ENCODE measurements at regions not wholly inside any gene's neighbourhood (a gene's known extent, or its start where the extent isn't known, plus 50 kb on each side); places are given as distances from the start of the nearest gene placed in this dataset.

- DNase-seq (ENCODE audit: low read depth in 2 of 2): no peak
Observed at GRCh38 chr22:48154169-48154942, 1391.9 kb downstream of the TBC1D22A start.

GRCh38 chr22:48153726-48154125 lies 1391.3 kb downstream of the TBC1D22A start:
- DNase-seq (ENCODE audit: low read depth in 2 of 2): no peak

GRCh38 chr22:48152916-48153315 lies 1390.5 kb downstream of the TBC1D22A start:
- DNase-seq (ENCODE audit: low read depth in 2 of 2): no peak

- DNase-seq (ENCODE audit: low read depth in 2 of 2): no peak
Observed at GRCh38 chr22:48152164-48152775, 1389.8 kb downstream of the TBC1D22A start.

DNA sequence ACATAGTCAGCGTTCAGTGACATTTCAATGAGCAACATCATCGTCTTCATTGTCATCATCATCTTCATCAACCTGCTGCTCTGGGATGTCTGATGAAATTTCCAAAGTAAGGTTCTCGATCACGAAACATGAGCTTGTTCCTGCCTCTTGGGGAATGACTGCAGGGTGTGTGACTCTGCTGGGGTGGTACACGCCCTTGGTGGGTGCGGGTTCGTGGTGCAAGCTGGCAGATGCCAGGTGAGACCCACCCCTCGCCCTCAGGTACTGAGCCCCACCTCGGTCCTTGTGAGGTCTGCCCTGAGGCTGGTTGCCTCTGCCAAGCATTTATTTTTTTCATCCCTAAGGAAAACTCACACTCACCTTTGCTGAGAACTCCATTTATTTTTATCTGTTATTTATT lies 1389.2 kb downstream of the TBC1D22A start:
- DNase-seq (ENCODE audit: low read depth in 2 of 2): no peak

DNA sequence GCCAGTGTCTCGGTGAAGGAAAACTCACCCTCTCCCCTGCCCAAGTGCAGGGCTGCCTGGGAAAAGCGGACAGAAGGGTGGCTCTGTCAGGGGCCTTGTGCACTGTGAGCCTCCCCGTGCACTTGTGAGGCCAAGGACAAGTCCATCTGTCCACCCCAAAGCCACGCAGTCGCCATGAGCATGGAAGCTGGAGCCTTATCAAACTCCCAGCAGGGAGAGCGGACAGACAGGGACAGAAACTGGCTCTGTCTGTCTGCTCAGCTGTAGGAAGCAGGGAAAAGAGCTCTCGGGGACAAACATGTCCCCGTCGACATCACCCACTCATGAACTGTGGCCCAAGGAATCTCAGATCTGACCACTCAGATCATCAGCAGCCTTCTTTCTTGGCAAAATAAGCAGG lies 1385.4 kb downstream of the TBC1D22A start:
- DNase-seq (ENCODE audit: low read depth in 2 of 2): no peak

GRCh38 chr22:48147404-48147803 lies 1385.0 kb downstream of the TBC1D22A start:
- no peak for DNase-seq (ENCODE audit: low read depth in 2 of 2)

GRCh38 chr22:48146426-48146825 lies 1384.0 kb downstream of the TBC1D22A start:
- no peak for DNase-seq (ENCODE audit: low read depth in 2 of 2)

GRCh38 chr22:48145738-48146137 lies 1383.3 kb downstream of the TBC1D22A start:
- no peak for DNase-seq (ENCODE audit: low read depth in 2 of 2)

GRCh38 chr22:48144318-48144717 lies 1381.9 kb downstream of the TBC1D22A start:
- DNase-seq (ENCODE audit: low read depth in 2 of 2): no peak

GRCh38 chr22:48143856-48144255 lies 1381.4 kb downstream of the TBC1D22A start:
- no peak for DNase-seq (ENCODE audit: low read depth in 2 of 2)

DNA sequence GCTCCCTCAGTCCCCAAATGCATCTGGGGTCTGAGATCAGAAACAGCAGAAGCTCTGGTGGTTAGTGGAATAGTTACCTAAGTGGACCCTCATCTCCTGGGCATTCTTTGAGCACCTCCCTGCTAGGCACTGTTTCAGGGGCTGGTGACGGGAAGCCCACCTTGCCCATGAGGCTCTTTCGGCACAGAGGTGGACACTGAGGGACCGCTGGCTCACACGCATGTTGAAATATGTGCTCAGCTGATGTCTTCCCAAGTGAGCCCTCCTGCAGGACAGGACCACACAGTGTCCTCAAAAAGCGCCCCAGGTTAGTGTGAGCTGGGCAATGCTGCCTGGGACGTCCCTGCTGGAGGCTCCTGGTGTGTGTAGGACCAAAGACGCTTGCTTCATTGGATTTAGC lies 1379.9 kb downstream of the TBC1D22A start:
- no peak for DNase-seq (ENCODE audit: low read depth in 2 of 2)

GRCh38 chr22:48141301-48141700 lies 1378.9 kb downstream of the TBC1D22A start:
- no peak for DNase-seq (ENCODE audit: low read depth in 2 of 2)

DNA sequence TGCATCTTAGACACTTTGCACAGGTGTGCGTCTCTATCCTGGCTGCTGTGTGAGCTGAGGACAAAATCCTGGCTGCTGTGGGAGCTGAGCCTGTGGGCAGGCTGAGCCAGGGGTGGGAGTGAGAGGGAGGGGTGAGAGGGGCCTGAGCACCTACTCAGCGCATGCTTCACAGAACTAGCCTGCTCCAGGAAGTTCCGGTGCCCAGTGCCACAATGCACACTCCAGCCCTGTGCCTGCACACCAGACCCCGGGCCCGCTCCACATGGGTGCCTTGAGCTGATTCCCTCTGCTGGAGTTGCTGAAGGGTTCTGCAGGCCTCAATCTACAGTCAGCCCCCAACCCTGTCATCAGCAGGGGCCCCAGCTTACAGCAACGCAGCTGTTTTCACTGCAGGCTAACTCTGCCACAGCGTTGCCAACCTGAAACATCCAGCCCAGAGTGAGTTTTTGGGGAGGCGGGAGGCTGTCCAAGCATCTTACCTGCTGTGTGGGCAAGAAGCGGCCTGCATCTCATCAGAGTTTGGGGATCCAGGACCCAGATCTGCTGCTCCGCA lies 1377.9 kb downstream of the TBC1D22A start:
- DNase-seq (ENCODE audit: low read depth in 2 of 2): no peak

- DNase-seq (ENCODE audit: low read depth in 2 of 2): no peak
Observed at GRCh38 chr22:48139776-48140175, 1377.3 kb downstream of the TBC1D22A start.

- no peak for DNase-seq (ENCODE audit: low read depth in 2 of 2)
Observed at GRCh38 chr22:48138855-48139254, 1376.4 kb downstream of the TBC1D22A start.

- no peak for DNase-seq (ENCODE audit: low read depth in 2 of 2)
Observed at GRCh38 chr22:48138427-48138826, 1376.0 kb downstream of the TBC1D22A start.

DNA sequence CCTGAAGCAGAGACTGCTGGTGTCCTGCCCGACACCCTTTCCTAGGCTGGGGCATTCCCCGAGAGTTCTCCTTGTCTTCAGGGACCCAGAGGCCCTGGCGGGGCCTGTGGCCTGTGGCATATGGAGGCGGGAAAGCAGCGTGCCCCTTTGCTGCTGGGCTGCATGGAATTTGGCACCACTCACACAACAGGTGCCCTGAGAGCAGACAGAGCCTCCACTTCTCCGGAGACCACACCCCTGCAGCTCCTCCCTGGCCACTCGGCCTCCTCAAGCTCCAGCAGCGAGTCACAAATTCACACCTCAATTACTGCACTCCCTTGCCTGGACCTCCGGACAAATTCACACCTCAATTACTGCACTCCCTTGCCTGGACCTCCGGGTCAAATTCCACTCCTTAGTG lies 1375.2 kb downstream of the TBC1D22A start:
- DNase-seq (ENCODE audit: low read depth in 2 of 2): no peak

- no peak for DNase-seq (ENCODE audit: low read depth in 2 of 2)
Observed at GRCh38 chr22:48135592-48135991, 1373.1 kb downstream of the TBC1D22A start.

GRCh38 chr22:48125416-48125815 lies 1363.0 kb downstream of the TBC1D22A start:
- no peak for DNase-seq (ENCODE audit: low read depth in 2 of 2)

DNA sequence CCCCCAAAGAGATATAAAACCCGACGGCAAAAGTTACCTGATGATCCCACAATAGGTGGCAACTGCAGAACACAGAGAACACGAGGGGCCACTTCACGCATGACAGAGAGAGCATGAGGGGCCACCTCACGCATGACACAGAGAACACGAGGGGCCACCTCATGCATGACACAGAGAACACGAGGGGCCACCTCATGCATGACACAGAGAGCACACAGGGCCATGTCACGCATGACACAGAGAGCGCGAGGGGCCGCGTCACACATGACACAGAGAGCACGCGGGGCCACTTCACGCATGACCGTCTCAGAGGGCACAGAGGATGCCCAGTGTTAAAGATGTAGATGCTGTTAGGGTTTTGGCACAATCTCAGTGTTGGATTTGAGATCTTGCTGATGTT lies 1359.5 kb downstream of the TBC1D22A start:
- DNase-seq (ENCODE audit: low read depth in 2 of 2): no peak

DNA sequence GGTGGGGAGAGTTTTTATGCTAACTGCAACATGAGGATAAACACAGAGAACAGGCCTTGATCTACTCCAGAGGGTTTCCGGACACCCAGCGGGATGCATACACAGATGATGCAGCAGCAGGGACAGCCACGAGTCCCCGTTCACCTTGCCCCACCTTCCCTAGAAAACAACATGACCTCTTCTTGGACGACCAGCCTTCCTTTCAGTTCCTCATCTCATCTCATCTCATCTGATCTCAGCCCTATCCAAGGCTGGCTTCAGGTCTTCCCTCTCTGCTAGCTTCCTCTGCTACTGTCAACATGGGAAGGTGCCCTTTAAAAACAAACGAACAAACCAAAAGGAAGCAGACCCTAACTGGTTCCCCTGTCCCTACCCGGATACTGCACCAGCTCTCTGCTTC lies 1356.2 kb downstream of the TBC1D22A start:
- no peak for DNase-seq (ENCODE audit: low read depth in 2 of 2)

DNA sequence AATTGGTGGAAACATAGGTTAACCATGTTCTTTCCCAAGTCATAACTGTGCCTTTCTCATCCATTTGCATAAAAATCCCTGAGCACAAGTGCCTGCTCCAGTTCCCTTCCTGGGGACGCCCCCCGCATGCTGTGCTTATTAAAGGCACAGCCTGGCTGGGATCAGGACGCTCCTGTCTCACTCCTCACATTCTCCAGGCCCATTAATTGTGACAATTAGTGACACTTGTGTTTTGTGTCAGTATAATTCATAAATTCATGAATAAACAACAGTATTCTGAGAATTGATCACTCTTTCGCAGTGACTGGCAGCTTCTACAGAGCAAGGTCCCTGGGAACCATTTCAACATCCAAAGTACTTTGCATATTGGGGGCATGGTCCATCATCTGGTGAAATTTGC lies 1354.4 kb downstream of the TBC1D22A start:
- DNase-seq (ENCODE audit: low read depth in 2 of 2): no peak
